ENCODE measurements at regions not wholly inside any gene's neighbourhood (a gene's known extent, or its start where the extent isn't known, plus 50 kb on each side); places are given as distances from the start of the nearest gene placed in this dataset.

DNA sequence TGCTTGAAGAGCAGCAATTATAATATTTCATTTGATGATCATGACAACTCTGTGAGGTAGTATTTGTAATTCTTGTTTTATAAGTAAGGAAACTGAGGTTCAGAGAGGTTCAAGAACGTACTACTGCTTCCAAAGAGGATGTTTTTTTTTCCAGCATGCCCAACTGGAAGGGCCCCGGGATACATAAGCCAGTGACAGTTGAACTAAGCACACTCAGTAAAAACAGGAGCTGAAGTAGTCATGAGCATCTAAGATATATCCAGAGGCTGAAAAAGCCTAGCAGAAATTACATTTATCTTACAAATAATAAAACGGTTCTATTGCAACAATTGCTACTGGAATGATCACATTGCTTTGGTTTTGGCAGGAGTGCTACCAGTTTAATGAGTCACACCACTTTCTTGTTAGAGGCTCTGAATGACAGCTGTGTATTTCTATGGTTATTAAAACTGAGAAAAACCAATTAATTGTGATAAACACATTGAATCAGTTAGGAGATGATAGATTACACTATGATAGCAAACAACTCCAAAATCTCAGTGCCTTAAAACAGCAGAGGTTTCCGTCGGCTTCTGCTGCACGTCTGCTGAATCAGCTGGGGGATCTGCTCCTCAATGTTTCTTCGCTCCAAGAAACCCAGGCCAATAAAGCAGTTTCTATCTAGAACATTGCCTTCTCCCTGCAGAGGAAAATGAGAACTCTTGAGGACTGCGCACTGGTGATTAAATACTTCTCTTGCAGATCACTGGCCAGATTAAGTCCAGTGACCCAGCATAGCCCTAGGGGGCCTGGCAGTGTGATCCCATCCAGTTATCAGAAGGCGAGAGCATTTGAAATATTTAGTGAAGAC, 522.7 kb downstream of the PLPP3 start:
- 82% methylated on average over 8 of the region's 9 CpGs for WGBS (ENCODE audit: insufficient coverage, low coverage, low lambda C conversion rate, missing lambda C conversion rate)
- no peak for ATAC-seq
- Histone ChIP-seq H3K27ac (no peak overlapping the region), H3K4me3 (no peak overlapping the region), H3K36me3 (no peaks in the 10 kb centered on the region), H3K27me3 (no peaks in the 10 kb centered on the region), H3K9me3 (no peaks in the 10 kb centered on the region), H3K4me1 (no peaks in the 10 kb centered on the region)
- TF ChIP-seq, protein P1, sequence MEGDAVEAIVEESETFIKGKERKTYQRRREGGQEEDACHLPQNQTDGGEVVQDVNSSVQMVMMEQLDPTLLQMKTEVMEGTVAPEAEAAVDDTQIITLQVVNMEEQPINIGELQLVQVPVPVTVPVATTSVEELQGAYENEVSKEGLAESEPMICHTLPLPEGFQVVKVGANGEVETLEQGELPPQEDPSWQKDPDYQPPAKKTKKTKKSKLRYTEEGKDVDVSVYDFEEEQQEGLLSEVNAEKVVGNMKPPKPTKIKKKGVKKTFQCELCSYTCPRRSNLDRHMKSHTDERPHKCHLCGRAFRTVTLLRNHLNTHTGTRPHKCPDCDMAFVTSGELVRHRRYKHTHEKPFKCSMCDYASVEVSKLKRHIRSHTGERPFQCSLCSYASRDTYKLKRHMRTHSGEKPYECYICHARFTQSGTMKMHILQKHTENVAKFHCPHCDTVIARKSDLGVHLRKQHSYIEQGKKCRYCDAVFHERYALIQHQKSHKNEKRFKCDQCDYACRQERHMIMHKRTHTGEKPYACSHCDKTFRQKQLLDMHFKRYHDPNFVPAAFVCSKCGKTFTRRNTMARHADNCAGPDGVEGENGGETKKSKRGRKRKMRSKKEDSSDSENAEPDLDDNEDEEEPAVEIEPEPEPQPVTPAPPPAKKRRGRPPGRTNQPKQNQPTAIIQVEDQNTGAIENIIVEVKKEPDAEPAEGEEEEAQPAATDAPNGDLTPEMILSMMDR (IDR thresholded peaks at IDR 0.05): no peak
- TF ChIP-seq POLR2A (IDR thresholded peaks at IDR 0.05): no peak
- intact Hi-C loops (cut with DNase I): no loop called here
- no peak for DNase-seq

- intact Hi-C loops (cut with DNase I): no loop called here
- TF ChIP-seq POLR2A (IDR thresholded peaks at IDR 0.05): no peak
- TF ChIP-seq, protein P1 (IDR thresholded peaks at IDR 0.05): no peak
- no peak for DNase-seq
These were observed 524.4 kb downstream of the PLPP3 start for GRCh38 chr1:56054959-56055358.

GRCh38 chr1:56052041-56052440, 527.3 kb downstream of the PLPP3 start:
- Histone ChIP-seq H3K27me3 (no peaks in the 10 kb centered on the region), H3K4me1 (no peaks in the 10 kb centered on the region), H3K4me3 (no peak overlapping the region), H3K9me3 (no peaks in the 10 kb centered on the region), H3K27ac (no peak overlapping the region), H3K36me3 (no peaks in the 10 kb centered on the region)
- intact Hi-C loops (cut with DNase I): no loop called here
- ATAC-seq: no peak
- WGBS (ENCODE audit: insufficient coverage, low coverage, low lambda C conversion rate, missing lambda C conversion rate): 80% methylated on average over 1 of the region's 2 CpGs
- DNase-seq: no peak
- TF ChIP-seq, protein P1 (IDR thresholded peaks at IDR 0.05): no peak
- TF ChIP-seq POLR2A (IDR thresholded peaks at IDR 0.05): no peak

More at GRCh38 chr1:56054959-56055358, 524.4 kb downstream of the PLPP3 start:
- Histone ChIP-seq H3K9me3 (no peaks in the 10 kb centered on the region), H3K4me3 (no peak overlapping the region), H3K27me3 (no peaks in the 10 kb centered on the region), H3K27ac (no peak overlapping the region), H3K36me3 (no peaks in the 10 kb centered on the region), H3K4me1 (no peaks in the 10 kb centered on the region)
- ATAC-seq: no peak

- WGBS (ENCODE audit: insufficient coverage, low coverage, low lambda C conversion rate, missing lambda C conversion rate): 67% methylated on average over 2 of the region's 2 CpGs
- ATAC-seq (no peak), DNase-seq (no peak)
- intact Hi-C loops (cut with DNase I): no loop called here
- H3K9me3 ChIP-seq: no peaks in the 10 kb centered on the region
- no peak overlapping the region for H3K4me3 ChIP-seq
- no peaks in the 10 kb centered on the region for H3K27me3 ChIP-seq
- H3K4me1 ChIP-seq: no peaks in the 10 kb centered on the region
- no peak for TF ChIP-seq POLR2A (IDR thresholded peaks at IDR 0.05)
- TF ChIP-seq, protein P1 (IDR thresholded peaks at IDR 0.05): no peak
- no peaks in the 10 kb centered on the region for H3K36me3 ChIP-seq
- H3K27ac ChIP-seq: no peak overlapping the region
These were observed 528.5 kb downstream of the PLPP3 start for GRCh38 chr1:56050911-56051310.
